ENCODE measurements at regions not wholly inside any gene's neighbourhood (a gene's known extent, or its start where the extent isn't known, plus 50 kb on each side); places are given as distances from the start of the nearest gene placed in this dataset.

- H3K4me3 ChIP-seq (ENCODE audit: low read depth, low read length), result no peak overlapping the region
- DNase-seq (ENCODE audit: low read depth), result no peak
- TF ChIP-seq CTCF (conservative IDR thresholded peaks at IDR 0.05; ENCODE audit: low read depth, low read length), result no peak
These were observed 55.3 kb upstream of the NOL4 start for GRCh38 chr18:34280000-34280399.

GRCh38 chr18:34280653-34281052 is 55.9 kb upstream of the NOL4 start:
- H3K4me3 ChIP-seq (ENCODE audit: low read depth, low read length), result no peak overlapping the region
- no peak for TF ChIP-seq CTCF (conservative IDR thresholded peaks at IDR 0.05; ENCODE audit: low read depth, low read length)
- no peak for DNase-seq (ENCODE audit: low read depth)

- TF ChIP-seq CTCF (conservative IDR thresholded peaks at IDR 0.05; ENCODE audit: low read depth, low read length), result no peak
- no peak for DNase-seq (ENCODE audit: low read depth)
- H3K4me3 ChIP-seq (ENCODE audit: low read depth, low read length), result no peak overlapping the region
These were observed 56.6 kb upstream of the NOL4 start for GRCh38 chr18:34281290-34281689.

- DNase-seq (ENCODE audit: low read depth), result no peak
- no peak for TF ChIP-seq CTCF (conservative IDR thresholded peaks at IDR 0.05; ENCODE audit: low read depth, low read length)
- no peak overlapping the region for H3K4me3 ChIP-seq (ENCODE audit: low read depth, low read length)
These were observed 57.0 kb upstream of the NOL4 start for GRCh38 chr18:34281722-34282121.

- no peak for TF ChIP-seq CTCF (conservative IDR thresholded peaks at IDR 0.05; ENCODE audit: low read depth, low read length)
- H3K4me3 ChIP-seq (ENCODE audit: low read depth, low read length), result no peak overlapping the region
- DNase-seq (ENCODE audit: low read depth), result no peak
These were observed 58.8 kb upstream of the NOL4 start for GRCh38 chr18:34283506-34283905.

- H3K4me3 ChIP-seq (ENCODE audit: low read depth, low read length), result no peak overlapping the region
- no peak for DNase-seq (ENCODE audit: low read depth)
- no peak for TF ChIP-seq CTCF (conservative IDR thresholded peaks at IDR 0.05; ENCODE audit: low read depth, low read length)
These were observed 63.1 kb upstream of the NOL4 start for GRCh38 chr18:34287825-34288224.

- no peak for TF ChIP-seq CTCF (conservative IDR thresholded peaks at IDR 0.05; ENCODE audit: low read depth, low read length)
These were observed 67.9 kb upstream of the NOL4 start for GRCh38 chr18:34292594-34292993.

More at GRCh38 chr18:34292594-34292993, 67.9 kb upstream of the NOL4 start:
- DNase-seq (ENCODE audit: low read depth), result no peak
- no peak overlapping the region for H3K4me3 ChIP-seq (ENCODE audit: low read depth, low read length)
